GM19023 (cell line): ENCODE measurements at regions not wholly inside any gene's neighbourhood (a gene's known extent, or its start where the extent isn't known, plus 50 kb on each side); places are given as distances from the start of the nearest gene placed in this dataset.

Experiments used
- ATAC-seq: cut with Tn5 transposase; IDR thresholded peaks from one replicate; pipeline ENCODE4 v1.9.1; 2021; ENCODE audit warnings: mild to moderate bottlenecking, moderate library complexity; ENCODE audit not compliant: unreplicated experiment

DNA sequence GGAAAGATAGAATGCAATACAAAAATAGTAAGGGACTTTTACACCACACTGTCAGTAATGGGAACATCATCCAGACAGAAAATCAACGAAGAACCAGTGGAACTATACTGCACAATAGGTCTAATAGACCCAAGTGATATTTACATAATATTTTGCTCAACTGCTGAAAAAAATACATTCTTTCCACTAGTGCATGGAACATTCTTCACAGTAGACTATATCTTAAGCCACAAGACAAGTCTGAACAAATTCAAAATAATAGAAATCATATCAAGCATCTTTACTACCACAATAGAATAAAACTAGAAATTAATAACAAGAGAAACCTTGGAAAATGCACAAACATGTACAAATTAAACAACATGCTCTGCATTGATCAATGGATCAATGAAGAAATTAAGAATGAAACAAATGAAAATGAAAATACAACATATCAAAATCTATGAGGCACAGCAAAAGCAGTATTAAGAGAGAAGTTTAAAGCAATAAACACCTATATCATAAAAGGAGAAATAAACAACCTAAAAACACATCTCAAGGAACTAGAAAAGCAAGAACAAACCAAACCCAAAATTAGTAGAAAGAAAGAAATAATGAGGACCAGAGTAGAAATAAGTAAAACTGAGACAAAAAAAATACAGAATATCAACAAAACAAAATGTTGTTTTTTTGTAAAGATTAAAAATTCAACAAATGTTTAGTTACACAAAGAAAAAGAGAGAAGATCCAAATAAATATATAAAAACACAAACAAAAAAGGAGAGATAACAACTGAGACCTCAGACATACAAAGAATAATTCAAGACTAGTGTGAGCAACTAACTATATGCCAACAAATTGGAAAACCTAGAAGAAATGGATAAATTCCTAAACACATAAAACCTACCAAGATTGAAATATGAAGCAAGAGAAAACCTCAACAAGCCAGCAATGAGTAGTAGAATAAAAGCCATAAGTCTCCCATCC lies 51.5 kb upstream of the ANTXR2 start:
- no peak for ATAC-seq
